Motor neuron (in vitro differentiated cells): ENCODE measurements at regions not wholly inside any gene's neighbourhood (a gene's known extent, or its start where the extent isn't known, plus 50 kb on each side); places are given as distances from the start of the nearest gene placed in this dataset.

Source experiments
- ATAC-seq, 8 experiments: fragments of 200-7000 bp; cut with Tn5 transposase; replicated peaks in 6 of 8; 2 replicates each; pipeline ENCODE4 v1.8.0; 2021; ENCODE audit warnings: mild to moderate bottlenecking in 8 of 8, moderate library complexity in 8 of 8
- H3K27ac ChIP-seq, 2 donors: fragments of 250-450 bp; sonication (Bioruptor Pico); 2 replicates each; pipeline ENCODE4 v1.9.0; 2021; ENCODE audit warnings: antibody characterized with exemption in 2 of 2, mild to moderate bottlenecking in 2 of 2, moderate library complexity in 1 of 2
- H3K4me1 ChIP-seq, 2 donors: fragments of 250-450 bp; sonication (Bioruptor Pico); replicated peaks in 1 of 2; 2 replicates each; pipeline ENCODE4 v1.6.1; 2021; ENCODE audit warnings: antibody characterized with exemption in 2 of 2, mild to moderate bottlenecking in 2 of 2, moderate library complexity in 1 of 2
- H3K4me3 ChIP-seq, 5 donors: fragments of 250-450 bp; sonication (Bioruptor Pico); 2 replicates each; pipeline ENCODE4 v1.9.0; 2021; ENCODE audit warnings: antibody characterized with exemption in 5 of 5, mild to moderate bottlenecking in 5 of 5, moderate library complexity in 4 of 5
- WGBS, 10 experiments: fragments of 450-650 bp; shearing (Covaris generic); methylation state at CpG; one replicate each; pipeline ENCODE4 v1.0.0; 2022; 5-methylcytosine and 5-hydroxymethylcytosine counted together
- in situ Hi-C, 9 experiments: fragments of 400-800 bp; cut with MboI; loops; one replicate each; pipeline ENCODE4 v1.15.0; 2021; ENCODE audit warnings: low sequenced_read_pairs in 9 of 9, low pct_unique_long_range_greater_than_20kb in 2 of 9; ENCODE audit not compliant: unreplicated experiment in 9 of 9

DNA sequence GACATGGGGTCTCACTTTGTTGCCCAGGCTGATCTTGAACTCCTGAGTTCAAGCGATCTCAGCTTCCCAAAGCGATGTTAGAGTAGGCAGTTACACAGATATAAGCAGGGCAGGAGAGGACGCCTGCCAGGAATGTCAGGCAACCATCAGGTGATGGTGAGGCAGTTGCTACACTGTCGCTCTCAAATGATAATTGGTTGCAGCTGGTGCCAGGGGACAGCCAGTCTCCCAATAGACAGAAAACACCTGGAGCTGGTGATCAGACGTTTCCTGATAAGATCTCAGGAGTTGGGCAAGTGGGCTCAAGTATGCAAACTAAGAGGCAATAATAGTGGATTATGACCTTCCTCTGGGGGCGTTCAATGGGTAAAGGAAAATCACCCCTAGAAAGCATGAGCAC, 163.1 kb upstream of the RGPD4 start:
- Histone ChIP-seq H3K27ac (no peak overlapping the region), H3K4me3 (no peak overlapping the region), H3K4me1 (no peaks in the 10 kb centered on the region)
- in situ Hi-C loops: no loop called here
- no peak for ATAC-seq
- WGBS, 10 experiments: 18 to 100% (median 80%) methylated on average over 1 to 5 of the region's 6 CpGs; no CpG with 5 or more reads in 2 of the 10 experiments

DNA sequence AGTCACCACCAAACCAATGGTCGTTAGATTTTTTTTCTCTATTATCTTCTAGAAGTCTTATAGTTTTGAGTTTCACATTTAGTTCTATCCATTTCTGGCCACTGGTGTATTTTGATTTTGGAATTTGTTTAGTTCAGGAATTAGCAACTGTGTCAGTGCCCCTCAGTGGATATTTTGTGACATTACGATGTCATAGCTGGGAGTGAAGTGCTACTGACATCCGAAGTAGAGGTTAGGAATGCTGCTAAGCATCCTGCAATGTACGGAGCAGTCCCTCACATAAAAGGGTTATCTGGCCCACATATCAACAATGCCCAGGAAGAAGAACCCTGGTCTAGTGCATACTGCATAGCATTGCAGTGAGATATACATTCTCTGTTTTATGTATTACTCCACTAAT, 157.4 kb upstream of the RGPD4 start:
- 0 to 86% (median 57%) methylated on average over 1 to 4 of the region's 4 CpGs; no CpG with 5 or more reads in 1 of the 10 experiments for WGBS, 10 experiments
- no peak overlapping the region for H3K4me3 ChIP-seq
- no peaks in the 10 kb centered on the region for H3K4me1 ChIP-seq
- peak in 2 of 8 experiments; percentile 33 to 45 for ATAC-seq
- in situ Hi-C loops: no loop called here
- no peak overlapping the region for H3K27ac ChIP-seq

GRCh38 chr2:107681936-107682335, 144.8 kb upstream of the RGPD4 start:
- ATAC-seq: peak in 2 of 8 experiments; percentile 19 to 36
- in situ Hi-C loops: no loop called here

DNA sequence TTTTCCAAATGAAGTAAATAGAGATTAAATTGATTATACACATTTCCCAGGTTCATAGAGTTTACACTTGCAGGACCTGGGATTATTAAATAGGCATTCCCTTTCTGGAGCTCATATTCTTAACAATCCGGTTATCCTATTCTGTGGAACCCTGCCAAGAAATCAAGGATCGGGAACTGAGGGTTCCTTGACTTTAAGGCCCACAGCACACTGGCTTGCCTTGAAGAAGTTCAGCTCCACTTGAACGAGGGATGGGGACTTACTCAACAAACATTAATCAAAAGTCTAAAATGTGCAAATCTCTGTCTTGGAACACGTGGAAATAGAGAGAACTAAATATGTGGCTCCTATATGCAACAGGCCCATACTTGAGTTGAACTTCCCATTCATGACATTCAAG, 142.3 kb upstream of the RGPD4 start:
- in situ Hi-C loops: no loop called here
- 19 to 100% (median 83%) methylated on average over 1 to 4 of the region's 4 CpGs; no CpG with 5 or more reads in 1 of the 10 experiments for WGBS, 10 experiments
- H3K27ac ChIP-seq: no peak overlapping the region
- no peak overlapping the region for H3K4me3 ChIP-seq
- H3K4me1 ChIP-seq: peaks cover 2 to 4% of the 10 kb centered on the region in 2 donors
- ATAC-seq: no peak

More at GRCh38 chr2:107681936-107682335, 144.8 kb upstream of the RGPD4 start:
- peaks cover 2 to 4% of the 10 kb centered on the region in 2 donors for H3K4me1 ChIP-seq
- WGBS, 10 experiments: 20 to 90% (median 59%) methylated on average over 1 to 8 of the region's 8 CpGs
- no peak overlapping the region for H3K4me3 ChIP-seq
- H3K27ac ChIP-seq: no peak overlapping the region

DNA sequence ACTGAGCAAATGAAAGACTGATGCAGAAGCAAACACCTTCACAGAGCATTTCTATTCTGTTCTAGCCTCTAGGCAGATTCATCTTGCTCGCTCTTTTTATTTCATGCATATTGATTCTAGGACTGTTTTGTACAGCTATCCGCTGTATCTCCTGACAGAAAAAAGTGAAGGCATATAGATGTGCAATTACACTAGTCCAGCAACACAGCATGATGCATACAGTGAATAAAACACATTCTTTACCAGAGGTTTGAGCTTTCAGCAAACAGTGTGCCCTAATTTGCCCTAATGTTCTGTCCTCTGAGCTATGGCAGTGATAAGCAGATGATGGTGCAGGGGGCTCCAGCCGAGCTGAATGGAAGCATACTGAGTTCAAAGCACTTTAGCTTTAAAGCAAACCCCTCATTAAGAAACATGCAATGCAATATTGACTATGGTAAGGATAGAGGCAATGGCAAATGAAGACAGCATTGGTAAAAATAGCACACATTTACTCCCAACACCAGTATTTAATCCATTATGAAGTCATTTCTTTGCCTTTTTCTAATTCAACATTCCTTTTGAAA, 141.2 kb upstream of the RGPD4 start:
- peak in 4 of 8 experiments; percentile 22 to 52 (median 34) for ATAC-seq
- no peak overlapping the region for H3K27ac ChIP-seq
- H3K4me3 ChIP-seq: no peak overlapping the region
- in situ Hi-C loops: no loop called here
- H3K4me1 ChIP-seq: peaks cover 2 to 4% of the 10 kb centered on the region in 2 donors
- 45 to 100% (median 68%) methylated on average over 1 to 3 of the region's 3 CpGs for WGBS, 10 experiments

DNA sequence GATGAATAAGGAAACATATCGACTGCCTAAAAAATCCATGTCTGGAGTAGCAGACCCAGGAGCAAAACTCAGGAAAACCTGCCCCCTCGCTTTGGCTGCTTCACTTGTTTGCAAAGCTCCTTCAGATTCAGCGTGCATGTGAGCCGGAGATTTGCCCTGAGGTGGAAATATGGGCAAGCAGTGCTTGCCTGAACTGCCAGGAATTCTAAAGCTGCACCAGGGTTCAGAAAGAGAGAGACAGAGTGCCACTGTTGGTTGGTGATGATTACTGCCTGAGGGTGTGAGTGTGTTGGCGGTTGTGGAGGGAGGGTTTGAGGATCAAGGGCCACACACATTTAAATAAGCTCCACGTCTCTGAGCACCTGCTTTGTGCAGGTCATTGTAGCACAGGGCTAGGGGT, 139.6 kb upstream of the RGPD4 start:
- no peak overlapping the region for H3K4me3 ChIP-seq
- peak in 2 of 8 experiments; percentile 18 to 98 for ATAC-seq
- WGBS, 10 experiments: 0 to 100% (median 65%) methylated on average over 1 to 6 of the region's 6 CpGs; no CpG with 5 or more reads in 1 of the 10 experiments
- H3K27ac ChIP-seq: no peak overlapping the region
- in situ Hi-C loops: no loop called here
- H3K4me1 ChIP-seq: peaks cover 2 to 4% of the 10 kb centered on the region in 2 donors

DNA sequence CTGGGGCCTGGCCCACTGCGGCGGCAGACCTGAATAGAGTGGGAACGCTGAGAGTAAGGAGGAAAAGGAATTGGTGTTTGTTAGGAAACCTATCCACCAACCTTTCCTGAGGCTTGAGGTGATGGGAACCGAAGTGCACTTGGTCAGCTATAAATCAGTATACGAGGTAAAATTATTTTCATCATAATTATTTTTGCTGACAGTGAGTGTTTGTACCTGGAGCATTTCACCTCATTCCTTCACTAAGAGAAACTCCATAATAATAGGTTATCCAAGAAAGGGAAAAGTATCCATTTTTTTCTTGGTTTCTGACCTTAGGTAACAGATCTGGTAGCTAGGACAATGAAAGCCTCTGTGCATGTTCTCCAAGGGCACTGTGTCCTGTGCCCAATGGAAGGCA, 138.6 kb upstream of the RGPD4 start:
- in situ Hi-C loops: no loop called here
- no peak overlapping the region for H3K27ac ChIP-seq
- WGBS, 10 experiments: 50 to 94% (median 91%) methylated on average over 1 to 5 of the region's 5 CpGs; no CpG with 5 or more reads in 4 of the 10 experiments
- peaks cover 2 to 4% of the 10 kb centered on the region in 2 donors for H3K4me1 ChIP-seq
- no peak overlapping the region for H3K4me3 ChIP-seq
- ATAC-seq: no peak

DNA sequence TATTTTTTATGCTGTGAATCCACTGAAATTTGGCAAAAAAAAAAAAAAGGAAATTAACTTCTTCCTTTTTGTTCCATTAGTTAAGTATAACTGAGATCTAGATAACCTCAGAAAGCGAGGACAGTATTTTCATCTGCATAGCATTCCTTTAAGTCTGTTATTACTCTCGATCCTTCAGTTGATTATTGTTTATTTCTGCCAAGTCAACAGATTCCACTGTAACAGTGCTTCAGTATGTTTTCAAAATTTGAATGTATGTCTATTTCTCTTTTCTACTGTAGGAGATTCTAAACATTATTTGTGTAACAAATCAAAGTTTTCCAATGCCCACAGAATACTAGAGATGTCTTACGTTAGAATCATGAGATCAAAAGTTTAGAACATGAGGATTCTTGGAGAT, 133.1 kb upstream of the RGPD4 start:
- ATAC-seq: no peak
- H3K4me1 ChIP-seq: peaks cover 0 to 21% of the 10 kb centered on the region in 2 donors
- in situ Hi-C loops: no loop called here
- H3K4me3 ChIP-seq: no peak overlapping the region
- WGBS, 10 experiments: 53 to 100% (median 93%) methylated on average over 1 to 3 of the region's 3 CpGs
- H3K27ac ChIP-seq: no peak overlapping the region

- Histone ChIP-seq H3K4me1 (peaks cover 0 to 21% of the 10 kb centered on the region in 2 donors), H3K27ac (no peak overlapping the region), H3K4me3 (no peak overlapping the region)
- WGBS, 10 experiments: 0 to 80% (median 35%) methylated on average over 1 to 4 of the region's 5 CpGs; no CpG with 5 or more reads in 6 of the 10 experiments
- ATAC-seq: no peak
- in situ Hi-C loops: no loop called here
These were observed 132.0 kb upstream of the RGPD4 start for GRCh38 chr2:107694667-107695066.

- in situ Hi-C loops: no loop called here
- peak in 3 of 8 experiments; percentile 80 to 87 (median 86) for ATAC-seq
- Histone ChIP-seq H3K27ac (no peak overlapping the region), H3K4me1 (peaks cover 0 to 21% of the 10 kb centered on the region in 2 donors), H3K4me3 (no peak overlapping the region)
These were observed 129.3 kb upstream of the RGPD4 start for GRCh38 chr2:107697385-107697784.

GRCh38 chr2:107698861-107699260, 127.8 kb upstream of the RGPD4 start:
- no peak overlapping the region for H3K27ac ChIP-seq
- ATAC-seq: no peak
- in situ Hi-C loops: no loop called here
- peaks cover 0 to 21% of the 10 kb centered on the region in 2 donors for H3K4me1 ChIP-seq
- no peak overlapping the region for H3K4me3 ChIP-seq
- 20 to 100% (median 75%) methylated on average over 1 to 3 of the region's 3 CpGs; no CpG with 5 or more reads in 1 of the 10 experiments for WGBS, 10 experiments

DNA sequence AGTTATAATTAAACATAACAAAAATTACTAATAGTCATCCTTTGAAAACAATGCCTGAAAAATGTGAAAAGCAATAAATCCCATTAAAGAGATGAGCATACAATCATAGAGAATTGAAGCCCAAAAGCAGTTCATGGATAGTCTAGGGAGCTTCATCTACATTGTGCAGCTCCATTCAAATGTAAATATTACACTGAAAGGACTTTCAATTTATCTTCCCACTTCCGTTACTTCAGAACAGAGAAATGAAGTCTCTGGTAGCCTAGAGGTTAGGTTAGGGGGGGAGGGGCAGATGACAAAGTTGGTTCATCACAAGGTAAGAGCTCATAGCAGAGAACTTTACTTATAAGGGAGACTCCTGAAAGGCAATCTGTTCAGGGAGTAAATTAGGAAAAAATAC, 126.6 kb upstream of the RGPD4 start:
- Histone ChIP-seq H3K4me1 (peaks cover 0 to 15% of the 10 kb centered on the region in 2 donors), H3K4me3 (no peak overlapping the region), H3K27ac (no peak overlapping the region)
- in situ Hi-C loops: no loop called here
- whole genome bisulfite sequencing, 10 experiments: 17 to 91% (median 29%) methylated on average over 1 of the region's 1 CpG; no CpG with 5 or more reads in 5 of the 10 experiments
- peak in 3 of 8 experiments; percentile 50 to 64 (median 64) for ATAC-seq

- Histone ChIP-seq H3K4me1 (no peaks in the 10 kb centered on the region), H3K27ac (no peak overlapping the region), H3K4me3 (no peak overlapping the region)
- no peak for ATAC-seq
- WGBS, 10 experiments: 17 to 100% (median 67%) methylated on average over 1 to 3 of the region's 3 CpGs; no CpG with 5 or more reads in 1 of the 10 experiments
- in situ Hi-C loops: no loop called here
These were observed 114.8 kb upstream of the RGPD4 start for GRCh38 chr2:107711941-107712340.

DNA sequence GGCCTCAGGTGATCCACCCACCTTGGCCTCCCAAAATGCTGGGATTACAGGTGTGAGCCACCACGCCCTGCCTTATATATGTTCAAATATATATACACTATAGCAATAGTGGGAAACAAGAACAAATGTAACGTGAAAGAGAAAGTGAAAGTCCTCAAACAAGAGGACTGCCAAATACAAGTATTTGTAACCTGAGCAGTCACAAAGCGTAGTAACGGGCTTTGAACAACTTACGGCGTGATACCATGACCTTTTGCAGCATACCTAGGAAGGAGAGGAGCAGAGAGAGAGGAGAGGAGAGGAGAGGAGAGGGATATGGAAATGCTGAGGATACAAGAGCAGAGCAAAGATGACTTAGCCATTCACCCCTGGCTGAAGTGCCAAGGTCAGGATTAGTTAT, 113.8 kb upstream of the RGPD4 start:
- peak in 1 of 8 experiments; percentile 28 for ATAC-seq
- WGBS, 10 experiments: 50 to 100% (median 88%) methylated on average over 1 to 6 of the region's 6 CpGs; no CpG with 5 or more reads in 3 of the 10 experiments
- Histone ChIP-seq H3K4me1 (no peaks in the 10 kb centered on the region), H3K27ac (no peak overlapping the region), H3K4me3 (no peak overlapping the region)
- in situ Hi-C loops: no loop called here
